ENCODE measurements at regions not wholly inside any gene's neighbourhood (a gene's known extent, or its start where the extent isn't known, plus 50 kb on each side); places are given as distances from the start of the nearest gene placed in this dataset.

- Histone ChIP-seq H3K4me3 (no peak overlapping the region), H4K20me1 (ENCODE audit: low read depth) (no peaks in the 10 kb centered on the region), H3K36me3 (no peaks in the 10 kb centered on the region), H3K9me3 (ENCODE audit: low read depth) (no peaks in the 10 kb centered on the region), H3K9ac (no peak overlapping the region), H3F3A (ENCODE audit: low read depth) (no peaks in the 10 kb centered on the region), H3K4me1 (no peaks in the 10 kb centered on the region), H3K4me2 (no peak overlapping the region), H3K27me3 (no peaks in the 10 kb centered on the region), H2AFZ (replicated peaks) (no peak overlapping the region), H3K27ac (no peak overlapping the region), H3K79me2 (ENCODE audit: low read depth) (no peaks in the 10 kb centered on the region)
- Mint-ChIP-seq H3K27me3 (ENCODE audit: insufficient read depth, low read depth) (peaks cover 2% of the 10 kb centered on the region), H3K27ac (no peak overlapping the region), H3K36me3 (peaks cover 4% of the 10 kb centered on the region), H3K9me3 (peaks cover 18% of the 10 kb centered on the region), H3K4me1 (no peaks in the 10 kb centered on the region), H3K4me3 (no peak overlapping the region)
- TF ChIP-seq CTCF (IDR thresholded peaks at IDR 0.05) (no peak), EZH2phosphoT487 (IDR thresholded peaks at IDR 0.05) (no peak), EZH2 (IDR thresholded peaks at IDR 0.05) (no peak)
- no peak for DNase-seq (ENCODE audit: low spot score)
Measured at GRCh38 chr2:8178911-8179310, 502.9 kb upstream of the ID2 start.

- Histone ChIP-seq H3K36me3 (peaks cover 7% of the 10 kb centered on the region), H3F3A (ENCODE audit: low read depth) (peaks cover 29% of the 10 kb centered on the region), H4K20me1 (ENCODE audit: low read depth) (no peaks in the 10 kb centered on the region), H3K4me3 (no peak overlapping the region), H2AFZ (replicated peaks) (no peak overlapping the region), H3K4me2 (no peak overlapping the region), H3K9ac (no peak overlapping the region), H3K4me1 (peaks cover 30% of the 10 kb centered on the region), H3K79me2 (ENCODE audit: low read depth) (no peaks in the 10 kb centered on the region), H3K9me3 (ENCODE audit: low read depth) (peaks cover 14% of the 10 kb centered on the region), H3K27me3 (no peaks in the 10 kb centered on the region), H3K27ac (no peak overlapping the region)
- DNase-seq (ENCODE audit: low spot score) = no peak
- H3K9me3 Mint-ChIP-seq = peaks cover 13% of the 10 kb centered on the region
- no peak overlapping the region for H3K27ac Mint-ChIP-seq
- TF ChIP-seq EZH2 (IDR thresholded peaks at IDR 0.05) (no peak), CTCF (IDR thresholded peaks at IDR 0.05) (no peak), EZH2phosphoT487 (IDR thresholded peaks at IDR 0.05) (no peak)
- no peak overlapping the region for H3K4me3 Mint-ChIP-seq
- H3K4me1 Mint-ChIP-seq = peaks cover 26% of the 10 kb centered on the region
- peaks cover 2% of the 10 kb centered on the region for H3K27me3 Mint-ChIP-seq (ENCODE audit: insufficient read depth, low read depth)
- H3K36me3 Mint-ChIP-seq = no peaks in the 10 kb centered on the region
Measured at GRCh38 chr2:8189316-8189715, 492.5 kb upstream of the ID2 start.

GRCh38 chr2:8190279-8190678, 491.6 kb upstream of the ID2 start:
- Mint-ChIP-seq H3K27ac (no peak overlapping the region), H3K4me3 (no peak overlapping the region), H3K9me3 (peaks cover 12% of the 10 kb centered on the region), H3K36me3 (no peaks in the 10 kb centered on the region), H3K27me3 (ENCODE audit: insufficient read depth, low read depth) (peaks cover 2% of the 10 kb centered on the region), H3K4me1 (peaks cover 30% of the 10 kb centered on the region)
- H2AFZ ChIP-seq (replicated peaks) = no peak overlapping the region
- H3K27ac ChIP-seq = no peak overlapping the region
- no peaks in the 10 kb centered on the region for H3K27me3 ChIP-seq
- peaks cover 38% of the 10 kb centered on the region for H3K4me1 ChIP-seq
- no peaks in the 10 kb centered on the region for H3K79me2 ChIP-seq (ENCODE audit: low read depth)
- no peaks in the 10 kb centered on the region for H4K20me1 ChIP-seq (ENCODE audit: low read depth)
- TF ChIP-seq EZH2phosphoT487 (IDR thresholded peaks at IDR 0.05) = no peak
- TF ChIP-seq EZH2 (IDR thresholded peaks at IDR 0.05) = no peak
- no peak for TF ChIP-seq CTCF (IDR thresholded peaks at IDR 0.05)
- peaks cover 31% of the 10 kb centered on the region for H3F3A ChIP-seq (ENCODE audit: low read depth)
- peaks cover 6% of the 10 kb centered on the region for H3K36me3 ChIP-seq
- no peak for DNase-seq (ENCODE audit: low spot score)
- peaks cover 8% of the 10 kb centered on the region for H3K9me3 ChIP-seq (ENCODE audit: low read depth)
- no peak overlapping the region for H3K4me2 ChIP-seq
- no peak overlapping the region for H3K9ac ChIP-seq
- H3K4me3 ChIP-seq = no peak overlapping the region
